ENCODE measurements at regions not wholly inside any gene's neighbourhood (a gene's known extent, or its start where the extent isn't known, plus 50 kb on each side); places are given as distances from the start of the nearest gene placed in this dataset.

DNA sequence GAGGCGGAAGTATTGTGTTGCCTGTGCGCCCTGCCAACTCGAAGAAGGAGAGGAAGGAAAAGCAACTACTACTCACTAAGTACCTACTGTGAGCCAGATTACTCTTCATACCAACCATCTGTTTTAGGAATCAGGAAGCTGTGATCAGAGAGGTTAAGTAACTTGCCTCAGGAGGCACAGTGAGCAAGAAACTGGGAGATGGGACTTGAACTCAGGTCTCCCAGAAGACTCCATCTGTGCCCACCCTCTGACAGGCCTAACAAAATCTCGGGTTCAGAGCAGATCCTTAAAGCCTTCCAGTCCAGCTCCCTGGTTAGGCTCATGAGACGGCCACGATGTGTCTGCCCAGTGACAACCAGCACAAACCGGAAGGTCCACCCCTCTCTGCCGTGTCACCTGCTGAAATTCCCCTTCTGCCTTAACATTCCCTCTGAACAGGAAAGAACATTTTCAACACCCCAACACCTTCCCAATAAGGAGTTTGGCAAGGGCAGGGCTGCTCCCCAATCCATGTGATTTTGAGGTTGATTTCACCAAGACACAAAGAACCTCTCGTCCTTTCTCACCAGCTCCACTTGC is 230.1 kb downstream of the TOMM20 start:
- H3K79me2 ChIP-seq (ENCODE audit: insufficient read depth, low read length) = no peaks in the 10 kb centered on the region
- peak overlapping the region; percentile 20 for H3K27ac ChIP-seq (ENCODE audit: low read depth, low read length)
- DNase-seq (ENCODE audit: low read depth) = no peak
- H2AFZ ChIP-seq (ENCODE audit: low read depth, low read length) = no peak overlapping the region
- Mint-ChIP-seq H3K27me3 (ENCODE audit: low read depth, unreplicated experiment) (no peaks in the 10 kb centered on the region), H3K36me3 (ENCODE audit: low read depth, unreplicated experiment) (no peaks in the 10 kb centered on the region), H3K27ac (ENCODE audit: unreplicated experiment) (no peak overlapping the region), H3K4me3 (ENCODE audit: unreplicated experiment) (no peak overlapping the region), H3K4me1 (ENCODE audit: low read depth, unreplicated experiment) (peaks cover 33% of the 10 kb centered on the region), H3K9me3 (ENCODE audit: unreplicated experiment) (peaks cover 7% of the 10 kb centered on the region)
- peaks cover 37% of the 10 kb centered on the region for H3K4me1 ChIP-seq (ENCODE audit: insufficient read depth, low read length)
- H3K9ac ChIP-seq (ENCODE audit: low read length) = peak overlapping the region; percentile 56
- no peaks in the 10 kb centered on the region for H3K27me3 ChIP-seq (ENCODE audit: insufficient read depth, low read length)
- peak overlapping the region; percentile 55 for H3K4me2 ChIP-seq (ENCODE audit: low read length)
- no peaks in the 10 kb centered on the region for H3K36me3 ChIP-seq (ENCODE audit: insufficient read depth, low read length)
- no peak for FAIRE-seq
- no peaks in the 10 kb centered on the region for H3K9me3 ChIP-seq (ENCODE audit: insufficient read depth, low read depth, low read length)
- H3K4me3 ChIP-seq (ENCODE audit: insufficient read depth, low read depth, low read length) = no peak overlapping the region
- no peak for TF ChIP-seq EZH2 (IDR thresholded peaks at IDR 0.05; ENCODE audit: insufficient read depth, low read length)
- TF ChIP-seq, protein P1, sequence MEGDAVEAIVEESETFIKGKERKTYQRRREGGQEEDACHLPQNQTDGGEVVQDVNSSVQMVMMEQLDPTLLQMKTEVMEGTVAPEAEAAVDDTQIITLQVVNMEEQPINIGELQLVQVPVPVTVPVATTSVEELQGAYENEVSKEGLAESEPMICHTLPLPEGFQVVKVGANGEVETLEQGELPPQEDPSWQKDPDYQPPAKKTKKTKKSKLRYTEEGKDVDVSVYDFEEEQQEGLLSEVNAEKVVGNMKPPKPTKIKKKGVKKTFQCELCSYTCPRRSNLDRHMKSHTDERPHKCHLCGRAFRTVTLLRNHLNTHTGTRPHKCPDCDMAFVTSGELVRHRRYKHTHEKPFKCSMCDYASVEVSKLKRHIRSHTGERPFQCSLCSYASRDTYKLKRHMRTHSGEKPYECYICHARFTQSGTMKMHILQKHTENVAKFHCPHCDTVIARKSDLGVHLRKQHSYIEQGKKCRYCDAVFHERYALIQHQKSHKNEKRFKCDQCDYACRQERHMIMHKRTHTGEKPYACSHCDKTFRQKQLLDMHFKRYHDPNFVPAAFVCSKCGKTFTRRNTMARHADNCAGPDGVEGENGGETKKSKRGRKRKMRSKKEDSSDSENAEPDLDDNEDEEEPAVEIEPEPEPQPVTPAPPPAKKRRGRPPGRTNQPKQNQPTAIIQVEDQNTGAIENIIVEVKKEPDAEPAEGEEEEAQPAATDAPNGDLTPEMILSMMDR (IDR thresholded peaks at IDR 0.05; ENCODE audit: insufficient read depth, low read depth, low read length) = no peak
- no peaks in the 10 kb centered on the region for H4K20me1 ChIP-seq (ENCODE audit: insufficient read depth, low read length)

DNA sequence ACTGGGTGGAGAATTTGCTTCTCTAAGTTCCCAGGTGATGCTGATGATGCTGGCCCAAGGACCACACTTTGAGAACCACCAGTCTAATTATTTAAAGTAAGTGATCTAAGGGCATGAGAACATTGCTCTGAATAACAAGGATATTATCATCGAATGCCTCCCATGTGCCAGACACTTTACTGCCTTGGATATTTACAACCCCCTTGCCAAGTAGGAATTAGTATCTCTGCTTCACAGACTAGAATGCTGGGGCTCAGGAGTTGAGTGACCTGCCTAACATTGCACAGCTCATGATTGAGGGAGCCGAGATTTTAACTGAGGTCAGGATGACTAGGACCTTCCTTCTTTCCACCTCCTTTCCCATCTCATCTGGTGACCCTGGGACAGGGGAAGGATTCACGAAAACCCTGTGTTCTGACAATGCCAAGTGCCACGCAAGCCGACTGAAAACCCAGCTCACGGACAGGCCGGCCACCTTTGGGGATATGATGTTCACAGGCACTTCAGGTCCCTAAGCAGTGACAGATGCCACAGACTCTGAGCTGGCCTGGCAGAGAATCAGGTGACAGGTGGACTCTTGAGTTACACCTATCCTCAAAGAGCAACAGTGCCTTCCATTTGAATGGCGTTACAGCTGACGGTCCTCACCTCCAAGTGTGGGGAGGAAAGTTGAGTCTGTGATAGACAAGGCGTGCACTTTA is 230.7 kb downstream of the TOMM20 start:
- Mint-ChIP-seq H3K27me3 (ENCODE audit: low read depth, unreplicated experiment) (no peaks in the 10 kb centered on the region), H3K36me3 (ENCODE audit: low read depth, unreplicated experiment) (no peaks in the 10 kb centered on the region), H3K4me1 (ENCODE audit: low read depth, unreplicated experiment) (peaks cover 36% of the 10 kb centered on the region), H3K4me3 (ENCODE audit: unreplicated experiment) (no peak overlapping the region), H3K9me3 (ENCODE audit: unreplicated experiment) (peaks cover 7% of the 10 kb centered on the region), H3K27ac (ENCODE audit: unreplicated experiment) (no peak overlapping the region)
- no peaks in the 10 kb centered on the region for H3K27me3 ChIP-seq (ENCODE audit: insufficient read depth, low read length)
- no peaks in the 10 kb centered on the region for H4K20me1 ChIP-seq (ENCODE audit: insufficient read depth, low read length)
- H3K4me3 ChIP-seq (ENCODE audit: insufficient read depth, low read depth, low read length) = no peak overlapping the region
- TF ChIP-seq, protein P1 (IDR thresholded peaks at IDR 0.05; ENCODE audit: insufficient read depth, low read depth, low read length) = no peak
- no peak for TF ChIP-seq EZH2 (IDR thresholded peaks at IDR 0.05; ENCODE audit: insufficient read depth, low read length)
- DNase-seq (ENCODE audit: low read depth) (no peak), FAIRE-seq (no peak)
- H3K79me2 ChIP-seq (ENCODE audit: insufficient read depth, low read length) = no peaks in the 10 kb centered on the region
- H3K9me3 ChIP-seq (ENCODE audit: insufficient read depth, low read depth, low read length) = no peaks in the 10 kb centered on the region
- H3K9ac ChIP-seq (ENCODE audit: low read length) = no peak overlapping the region
- H3K36me3 ChIP-seq (ENCODE audit: insufficient read depth, low read length) = no peaks in the 10 kb centered on the region
- H3K4me2 ChIP-seq (ENCODE audit: low read length) = no peak overlapping the region
- peaks cover 43% of the 10 kb centered on the region for H3K4me1 ChIP-seq (ENCODE audit: insufficient read depth, low read length)
- H2AFZ ChIP-seq (ENCODE audit: low read depth, low read length) = no peak overlapping the region
- H3K27ac ChIP-seq (ENCODE audit: low read depth, low read length) = no peak overlapping the region

DNA sequence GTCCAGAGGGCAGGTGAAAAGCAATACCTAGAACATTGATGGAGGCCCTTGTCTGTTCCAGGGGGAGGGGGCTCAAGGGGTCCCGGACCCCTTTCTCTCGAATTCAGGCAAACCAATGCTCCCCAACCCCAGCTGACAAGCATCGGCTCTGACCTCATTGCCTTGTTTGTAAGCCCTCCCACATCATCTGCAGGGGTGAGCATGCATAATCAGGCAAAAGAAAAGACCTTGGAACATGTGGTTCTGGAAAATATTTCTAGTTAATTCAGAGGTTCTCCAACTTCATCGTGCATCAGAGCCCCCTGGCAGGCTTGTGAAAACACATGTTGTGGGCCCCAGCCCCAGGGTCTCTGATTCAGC is 231.3 kb downstream of the TOMM20 start:
- no peaks in the 10 kb centered on the region for H3K36me3 ChIP-seq (ENCODE audit: insufficient read depth, low read length)
- H3K4me2 ChIP-seq (ENCODE audit: low read length) = peak overlapping the region; percentile 18
- Mint-ChIP-seq H3K4me1 (ENCODE audit: low read depth, unreplicated experiment) (peaks cover 36% of the 10 kb centered on the region), H3K36me3 (ENCODE audit: low read depth, unreplicated experiment) (no peaks in the 10 kb centered on the region), H3K9me3 (ENCODE audit: unreplicated experiment) (peaks cover 7% of the 10 kb centered on the region), H3K27ac (ENCODE audit: unreplicated experiment) (no peak overlapping the region), H3K4me3 (ENCODE audit: unreplicated experiment) (no peak overlapping the region), H3K27me3 (ENCODE audit: low read depth, unreplicated experiment) (no peaks in the 10 kb centered on the region)
- no peaks in the 10 kb centered on the region for H3K79me2 ChIP-seq (ENCODE audit: insufficient read depth, low read length)
- peak overlapping the region; percentile 19 for H3K9ac ChIP-seq (ENCODE audit: low read length)
- no peak overlapping the region for H3K4me3 ChIP-seq (ENCODE audit: insufficient read depth, low read depth, low read length)
- no peaks in the 10 kb centered on the region for H3K27me3 ChIP-seq (ENCODE audit: insufficient read depth, low read length)
- no peaks in the 10 kb centered on the region for H3K9me3 ChIP-seq (ENCODE audit: insufficient read depth, low read depth, low read length)
- H3K4me1 ChIP-seq (ENCODE audit: insufficient read depth, low read length) = peaks cover 43% of the 10 kb centered on the region
- TF ChIP-seq EZH2 (IDR thresholded peaks at IDR 0.05; ENCODE audit: insufficient read depth, low read length) = no peak
- TF ChIP-seq, protein P1 (IDR thresholded peaks at IDR 0.05; ENCODE audit: insufficient read depth, low read depth, low read length) = no peak
- no peaks in the 10 kb centered on the region for H4K20me1 ChIP-seq (ENCODE audit: insufficient read depth, low read length)
- H3K27ac ChIP-seq (ENCODE audit: low read depth, low read length) = peak overlapping the region; percentile 16
- H2AFZ ChIP-seq (ENCODE audit: low read depth, low read length) = no peak overlapping the region
- DNase-seq (ENCODE audit: low read depth) = no peak
- FAIRE-seq = no peak

Measured in astrocyte (in vitro differentiated cells and primary cell).